GM18873 (cell line): ENCODE measurements at regions not wholly inside any gene's neighbourhood (a gene's known extent, or its start where the extent isn't known, plus 50 kb on each side); places are given as distances from the start of the nearest gene placed in this dataset.
"Not testable (repeated sequence)": the region's sequence is repeated elsewhere in the genome, so short reads cannot be mapped to it uniquely, and the experiment has no call there.

Source experiments
- ATAC-seq: cut with Tn5 transposase; IDR thresholded peaks from one replicate; pipeline ENCODE4 v1.9.1; 2021; ENCODE audit warnings: mild to moderate bottlenecking, moderate library complexity, moderate number of reproducible peaks; ENCODE audit not compliant: unreplicated experiment, low FRiP score

DNA sequence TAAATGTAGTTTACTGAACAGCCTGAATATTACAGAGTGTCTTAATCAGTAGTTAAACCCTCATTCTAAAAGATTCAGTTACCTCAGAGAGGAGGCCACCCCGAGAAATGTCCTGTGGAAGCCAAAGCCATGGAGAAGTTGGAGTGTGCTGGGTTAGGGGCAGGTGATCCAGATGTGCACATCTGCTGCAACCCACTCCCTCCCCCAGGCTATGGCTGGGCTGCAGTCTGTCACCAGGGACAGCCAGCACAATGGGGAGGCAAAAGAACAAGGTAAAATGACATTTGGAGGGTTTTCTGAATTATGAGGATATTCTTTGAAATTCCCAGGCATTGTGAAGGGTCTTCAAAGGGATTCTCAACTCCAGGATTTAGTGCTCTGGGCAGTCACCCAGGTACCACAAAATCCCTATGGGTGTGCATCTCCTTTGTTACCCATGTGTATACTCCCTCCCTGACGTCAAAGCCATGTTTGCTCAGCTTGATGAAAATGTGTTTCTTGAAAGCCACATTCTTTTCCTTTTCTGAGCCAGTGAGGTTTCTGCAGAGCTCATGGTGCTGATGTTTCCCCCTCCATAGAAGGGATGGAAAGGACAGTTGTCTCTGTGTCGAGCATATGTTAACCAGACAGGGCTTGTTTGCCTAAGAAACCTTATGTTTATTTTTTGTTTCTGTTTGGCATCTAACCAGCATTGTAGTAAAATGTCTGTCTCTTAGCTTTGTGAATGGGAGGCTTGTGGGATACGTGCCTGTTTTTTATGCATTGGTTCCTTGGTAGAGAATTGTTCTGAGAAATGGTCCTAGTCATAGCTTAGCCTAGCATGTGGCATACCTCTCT is 212.3 kb upstream of the TBX18 start:
- ATAC-seq, result no peak

DNA sequence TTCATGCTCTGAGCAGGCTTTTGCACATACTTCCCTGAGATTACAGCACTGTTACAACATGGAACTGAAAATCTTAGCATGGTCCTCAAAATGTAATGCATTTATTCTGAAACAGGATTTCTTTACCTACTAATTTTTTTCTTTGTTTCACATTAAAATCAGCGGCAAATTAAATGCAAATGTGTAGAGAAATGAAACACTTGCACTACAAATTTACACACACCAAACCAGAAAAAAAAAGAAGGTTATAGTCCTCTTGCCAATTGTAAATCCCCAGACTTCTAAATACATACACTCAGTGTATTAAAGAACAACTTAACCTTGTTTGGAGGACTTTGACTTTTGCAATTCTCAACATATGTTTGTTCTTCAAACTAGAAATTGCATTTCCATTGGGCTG is 210.9 kb upstream of the TBX18 start:
- no peak for ATAC-seq

DNA sequence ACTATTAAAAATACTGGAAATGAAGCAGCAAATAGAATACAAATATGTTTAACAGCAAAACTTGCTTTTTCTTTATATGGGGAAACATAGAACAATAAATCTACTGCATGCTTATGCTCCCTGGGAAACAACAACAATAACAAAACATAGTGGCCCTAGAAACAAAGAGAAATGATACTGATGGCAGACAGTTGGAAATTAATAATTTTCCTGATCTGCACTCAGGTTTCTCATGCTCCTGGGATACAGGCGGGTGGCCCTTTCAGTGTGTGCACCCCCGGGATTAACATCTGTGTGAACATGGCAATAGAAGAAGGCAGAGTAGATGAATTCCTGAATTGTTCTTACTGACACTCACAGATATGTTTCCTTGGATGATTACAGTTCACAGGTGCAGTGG is 209.2 kb upstream of the TBX18 start:
- ATAC-seq, result no peak

DNA sequence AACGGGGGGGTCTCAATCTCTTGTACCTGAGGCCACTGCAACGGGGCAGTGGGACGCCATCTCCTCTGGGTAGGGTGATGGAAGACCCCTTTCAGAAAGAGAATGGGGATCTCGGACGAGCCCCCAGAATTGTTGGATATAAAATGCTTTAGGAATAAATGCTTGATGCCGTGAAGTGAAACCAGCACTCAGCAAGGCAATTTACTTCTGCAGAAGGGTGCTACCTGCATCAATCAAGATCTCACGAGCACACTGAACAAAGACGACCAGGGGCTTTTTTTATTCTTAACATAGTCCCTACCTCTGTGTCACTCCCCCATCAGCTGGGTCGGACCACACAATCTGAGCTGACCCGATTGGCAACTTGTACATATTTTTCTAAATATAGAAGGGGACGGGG is 203.6 kb upstream of the TBX18 start:
- no peak for ATAC-seq

DNA sequence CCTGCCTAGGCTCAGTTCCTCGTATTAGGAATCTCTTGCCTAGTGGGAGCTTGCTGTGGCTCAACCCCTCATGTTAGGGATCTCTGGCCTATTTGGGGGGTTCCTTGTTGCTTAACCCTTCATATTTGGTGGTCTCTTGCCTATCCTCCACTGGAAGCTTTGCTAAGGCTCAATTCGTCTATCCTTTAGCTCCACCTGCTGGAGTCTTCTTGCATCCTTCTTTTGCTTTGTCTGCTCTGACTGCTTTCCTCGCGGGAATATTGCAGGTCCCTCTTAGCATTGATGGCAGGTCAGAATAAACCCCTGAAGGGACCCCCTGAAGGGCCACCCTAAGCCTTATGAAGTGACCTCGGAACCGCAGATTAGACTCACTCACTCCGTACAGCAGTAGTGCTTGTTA is 203.0 kb upstream of the TBX18 start:
- ATAC-seq, result no peak

DNA sequence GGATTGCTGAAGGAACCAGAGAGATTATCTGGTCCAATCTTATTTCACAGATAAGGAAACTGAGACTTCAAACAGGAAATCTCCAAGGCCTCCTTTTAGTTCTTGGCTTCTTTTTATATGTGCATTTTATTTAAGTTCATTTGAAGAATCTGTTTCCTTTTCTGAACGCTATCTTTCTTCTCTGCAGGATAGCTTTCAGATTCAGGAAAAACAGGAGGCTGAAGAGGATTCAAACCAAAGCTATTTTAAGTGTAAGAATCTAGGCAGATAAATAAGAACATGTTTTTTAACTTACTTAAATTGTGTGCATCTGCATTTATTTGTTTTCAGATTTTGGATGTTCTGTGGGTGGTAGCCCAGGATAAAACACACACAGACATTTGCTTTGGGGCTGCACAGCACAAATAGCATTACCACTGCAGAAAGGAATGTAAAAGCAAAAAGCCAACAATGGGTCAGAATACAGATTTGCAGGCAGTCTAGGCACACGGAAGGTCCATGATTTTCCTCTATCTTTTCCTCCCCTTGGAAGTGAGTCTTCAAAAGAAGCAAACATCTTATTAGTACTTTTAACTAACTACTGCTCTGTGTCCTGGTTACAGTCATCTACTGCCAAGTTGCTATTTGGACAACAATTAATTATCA is 188.8 kb upstream of the TBX18 start:
- ATAC-seq, result no peak

DNA sequence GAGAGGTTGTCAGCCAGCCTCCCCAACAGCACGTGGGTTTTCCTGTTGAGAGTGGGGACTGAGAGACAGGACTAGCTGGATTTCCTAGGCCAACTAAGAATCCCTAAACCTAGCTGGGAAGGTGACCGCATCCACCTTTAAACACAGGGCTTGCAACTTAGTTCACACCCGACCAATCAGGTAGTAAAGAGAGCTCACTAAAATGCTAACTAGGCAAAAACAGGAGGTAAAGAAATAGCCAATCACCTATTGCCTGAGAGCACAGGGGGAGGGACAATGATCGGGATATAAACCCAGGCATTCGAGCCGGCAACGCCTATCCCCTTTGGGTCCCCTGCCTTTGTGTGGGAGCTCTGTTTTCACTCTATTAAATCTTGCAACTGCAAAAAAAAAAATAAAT is 180.5 kb upstream of the TBX18 start:
- ATAC-seq, result not testable (repeated sequence)

DNA sequence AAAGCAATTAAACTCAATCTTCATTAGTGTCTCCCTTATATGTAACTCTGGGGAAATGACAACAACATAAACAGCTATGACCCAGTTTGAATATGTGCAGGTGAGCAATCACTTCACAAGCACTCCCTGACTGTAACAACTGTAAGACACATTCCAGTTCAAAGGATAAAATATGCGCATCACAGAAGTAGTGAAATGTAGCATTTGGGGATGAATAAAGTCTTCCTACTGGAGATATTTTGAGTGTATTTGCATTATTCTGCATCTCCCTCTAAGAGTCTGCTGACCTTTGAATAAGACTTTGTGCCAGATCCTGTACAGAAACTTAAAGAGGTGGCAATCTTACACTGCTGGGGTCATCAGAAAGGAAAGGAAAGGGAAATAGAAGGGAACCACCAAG is 179.5 kb upstream of the TBX18 start:
- ATAC-seq, result no peak

DNA sequence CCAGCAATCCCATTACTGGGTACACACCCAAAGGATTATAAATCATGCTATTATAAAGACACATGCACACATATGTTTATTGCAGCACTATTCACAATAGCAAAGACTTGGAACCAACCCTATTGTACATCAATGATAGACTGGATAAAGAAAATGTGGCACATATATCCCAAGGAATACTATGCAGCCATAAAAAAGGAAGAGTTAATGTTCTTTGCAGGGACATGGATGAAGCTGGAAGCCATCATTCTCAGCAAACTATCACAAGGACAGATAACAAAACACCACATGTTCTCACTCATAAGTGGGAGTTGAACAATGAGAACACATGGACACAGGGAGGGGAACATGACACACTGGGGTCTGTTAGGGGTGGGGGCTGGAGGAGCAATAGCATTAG is 177.2 kb upstream of the TBX18 start:
- not testable (repeated sequence) for ATAC-seq

DNA sequence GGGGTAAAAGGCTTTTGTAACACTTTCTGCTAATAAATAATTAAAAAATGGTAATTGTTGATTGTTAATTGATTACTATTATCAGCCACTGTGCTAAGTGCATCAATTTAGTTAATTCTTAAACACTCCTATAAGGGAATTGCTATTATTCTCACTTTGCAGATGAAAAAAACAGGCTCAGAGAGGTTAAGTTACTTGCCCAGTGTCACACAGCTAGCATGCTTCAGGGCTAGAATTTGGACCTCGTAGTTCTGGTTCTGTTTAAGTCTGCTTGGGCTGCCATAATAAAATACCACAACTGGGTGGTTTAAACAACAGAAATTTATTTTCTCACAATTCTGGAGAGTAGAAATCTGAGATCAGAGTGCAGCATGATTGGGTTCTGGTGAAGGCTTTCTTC is 164.8 kb upstream of the TBX18 start:
- ATAC-seq, result no peak

DNA sequence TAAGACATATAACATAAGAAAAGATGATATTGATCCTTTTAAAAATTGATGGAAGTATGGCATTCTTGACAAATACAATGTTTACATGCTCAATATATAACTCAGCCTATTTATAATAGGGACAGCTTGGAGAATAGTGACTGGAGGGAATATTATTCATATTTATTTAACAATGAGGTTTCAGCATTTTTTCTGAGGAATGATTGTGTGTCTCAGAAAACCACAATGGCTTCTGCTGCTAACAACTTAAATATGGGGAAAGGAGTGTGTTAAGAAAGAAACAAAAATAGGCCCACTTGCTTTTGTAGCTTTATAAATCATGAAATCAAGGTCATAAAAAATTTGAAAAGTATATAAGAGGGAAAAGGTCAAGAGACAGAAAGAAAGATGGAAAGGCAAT is 163.2 kb upstream of the TBX18 start:
- ATAC-seq, result no peak

DNA sequence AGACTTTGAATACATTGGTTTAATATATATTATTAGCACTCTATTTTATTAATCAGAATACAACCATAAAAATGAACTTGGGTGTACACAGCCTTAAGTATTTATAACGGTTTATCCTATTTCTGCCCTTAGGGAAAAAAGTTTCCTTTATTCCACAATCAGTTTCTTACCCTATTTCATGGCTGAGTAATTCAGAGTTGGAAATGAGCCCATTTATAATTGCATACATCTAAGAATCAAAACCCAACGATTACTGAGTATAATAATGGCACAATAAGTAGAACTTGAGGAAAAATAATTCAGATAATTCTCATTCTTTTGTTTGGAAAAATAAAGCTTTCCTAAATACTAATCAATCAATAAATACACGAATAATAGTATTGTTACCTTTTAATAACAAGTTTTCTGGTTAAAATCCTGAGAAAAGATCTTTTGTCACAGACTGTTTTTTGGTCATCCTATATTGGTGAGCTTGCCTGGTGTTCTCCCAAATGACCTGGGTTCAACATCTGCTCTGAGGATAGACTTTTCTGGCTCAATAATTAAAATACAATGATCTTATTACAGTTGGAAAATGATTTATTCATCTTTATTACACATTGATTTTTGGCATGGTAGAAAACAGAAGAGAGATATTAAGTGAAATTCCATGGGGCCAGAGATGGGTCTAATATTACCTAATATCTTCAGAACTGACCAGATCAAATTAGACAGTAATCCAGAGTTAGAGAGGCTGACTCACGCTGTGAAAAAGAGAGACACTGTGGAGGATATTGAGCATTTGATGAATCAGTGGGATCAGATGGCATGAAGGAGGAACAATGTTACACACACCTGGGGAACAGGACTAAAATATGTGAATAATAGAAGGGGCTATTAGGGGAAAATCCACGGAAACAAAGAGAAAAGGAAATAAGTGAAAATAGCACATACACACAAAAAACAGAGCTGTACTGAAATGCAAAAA is 162.1 kb upstream of the TBX18 start:
- no peak for ATAC-seq

DNA sequence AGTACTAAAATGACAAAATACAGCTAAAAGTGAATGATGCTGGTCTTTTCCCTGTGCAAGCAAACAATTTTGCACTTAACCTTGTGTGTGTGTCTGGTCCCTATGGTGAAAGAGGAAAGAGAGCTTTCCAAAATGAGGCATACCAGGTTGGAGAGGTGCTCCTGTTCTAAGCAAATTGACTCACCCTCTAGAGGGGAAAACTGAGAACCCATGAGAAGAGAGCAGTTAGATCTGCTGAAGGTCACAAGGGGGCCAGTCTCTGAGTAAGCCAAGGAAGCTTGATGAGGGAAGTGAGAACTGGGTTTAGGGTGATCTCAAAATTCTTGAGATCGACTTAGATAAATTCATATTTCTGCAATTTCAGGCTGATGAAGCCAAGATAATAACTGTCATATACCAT is 157.5 kb upstream of the TBX18 start:
- no peak for ATAC-seq

DNA sequence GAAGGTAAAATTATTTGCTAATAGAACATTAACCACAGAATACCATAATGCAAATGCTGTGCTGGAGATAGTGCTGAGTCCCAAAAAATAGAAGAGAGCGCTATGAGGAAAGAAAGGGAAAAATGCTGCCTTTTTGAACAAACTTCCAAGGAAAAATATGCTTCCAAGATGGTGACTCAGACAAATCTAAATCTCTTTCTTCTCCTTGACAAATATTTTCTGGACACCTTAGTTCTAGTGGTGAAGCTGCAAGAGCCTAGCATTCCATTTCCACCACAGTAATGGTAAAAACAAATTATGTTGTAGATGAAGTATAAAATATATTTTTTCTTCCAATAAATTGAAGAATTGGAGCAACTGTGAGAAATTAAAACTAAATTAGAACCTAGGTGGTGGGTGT is 155.6 kb upstream of the TBX18 start:
- ATAC-seq, result no peak

DNA sequence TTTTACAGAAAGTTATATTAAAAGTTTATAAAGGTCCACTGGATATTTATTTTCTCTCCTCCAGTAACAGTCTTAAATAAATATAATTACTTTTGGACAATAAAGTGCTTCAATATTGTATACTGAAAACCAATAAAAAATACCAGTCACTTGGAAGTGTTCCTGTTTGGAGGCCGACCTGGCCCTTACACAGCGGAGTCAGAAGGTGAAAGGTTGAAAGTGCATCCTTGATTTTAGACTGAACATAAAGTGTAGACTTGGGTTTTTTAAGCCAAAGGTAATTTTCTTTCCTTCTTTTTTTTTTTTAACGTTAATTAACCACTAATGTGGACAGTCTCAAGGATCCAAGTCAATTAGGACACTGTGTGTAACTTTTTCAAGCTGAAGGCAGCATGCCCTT is 152.3 kb upstream of the TBX18 start:
- ATAC-seq, result no peak

DNA sequence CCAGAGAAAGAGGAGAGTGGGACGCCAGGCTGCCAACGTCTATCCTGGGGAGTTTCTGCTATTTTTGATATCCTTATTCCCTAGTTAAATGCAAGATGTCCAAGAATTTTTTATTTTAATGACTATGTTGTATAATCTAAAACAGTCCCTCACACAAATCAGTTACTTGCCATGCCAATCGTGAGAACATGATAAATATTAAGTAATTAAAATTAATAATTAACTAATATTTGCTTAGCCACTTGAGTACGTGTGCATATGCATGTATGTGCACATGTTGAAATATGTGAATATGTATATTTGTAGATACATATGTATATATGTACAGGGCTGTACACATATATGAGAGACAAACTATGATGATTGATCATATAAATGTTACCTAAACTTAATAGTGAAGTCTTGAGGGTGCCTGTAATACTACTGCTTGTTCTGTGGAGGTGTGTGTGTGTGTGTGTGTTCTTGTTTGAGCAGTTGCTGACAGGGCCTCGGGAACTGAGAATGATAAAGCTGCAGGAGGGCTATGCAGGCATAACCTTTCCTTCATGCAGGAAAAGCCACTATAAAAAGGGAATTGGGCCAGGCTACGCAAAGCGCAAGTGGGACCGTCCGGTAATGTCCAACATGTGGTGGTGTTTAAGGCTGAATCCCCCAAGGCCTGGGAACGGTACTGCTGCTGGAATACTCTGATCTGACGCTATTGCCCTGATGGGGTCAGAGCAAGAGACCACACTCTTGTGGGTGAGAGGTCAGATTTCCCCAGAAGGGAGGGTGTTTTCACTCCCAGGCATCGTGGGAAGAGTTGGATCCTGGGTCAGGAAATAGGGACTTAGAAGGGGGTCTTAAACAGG is 148.3 kb upstream of the TBX18 start:
- ATAC-seq, result no peak

DNA sequence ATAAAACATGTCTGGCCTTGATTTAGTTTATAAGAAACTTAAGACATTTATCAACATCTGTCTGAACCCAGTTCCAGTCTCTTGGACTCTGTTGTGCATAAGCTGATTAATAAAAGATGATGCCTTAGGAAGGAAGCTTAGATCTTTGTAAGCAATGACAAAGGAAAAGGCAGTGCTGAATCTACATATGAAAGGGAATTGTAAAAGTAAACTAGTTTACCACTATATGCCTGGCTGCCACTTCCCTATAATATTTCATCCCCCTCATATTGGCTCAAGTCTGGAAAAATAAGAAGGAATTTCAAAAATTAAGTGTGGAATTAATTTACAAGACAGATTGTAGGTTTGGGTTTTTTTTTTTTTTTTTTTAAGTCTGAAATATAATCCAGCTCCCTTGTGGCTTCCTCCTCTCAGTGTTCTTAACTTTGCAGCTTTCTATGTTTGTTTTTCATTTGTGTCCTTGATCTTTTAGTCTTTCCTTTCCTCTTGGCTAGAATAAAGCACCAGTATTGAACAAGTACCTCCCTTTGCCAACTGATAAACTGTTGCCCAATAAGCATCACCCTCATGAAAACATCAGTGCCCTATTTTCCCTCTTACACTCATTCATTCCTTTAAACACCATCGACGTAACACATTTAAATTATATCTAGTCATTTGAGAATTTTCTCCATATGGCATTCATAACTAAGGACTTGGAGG is 146.7 kb upstream of the TBX18 start:
- ATAC-seq, result no peak

DNA sequence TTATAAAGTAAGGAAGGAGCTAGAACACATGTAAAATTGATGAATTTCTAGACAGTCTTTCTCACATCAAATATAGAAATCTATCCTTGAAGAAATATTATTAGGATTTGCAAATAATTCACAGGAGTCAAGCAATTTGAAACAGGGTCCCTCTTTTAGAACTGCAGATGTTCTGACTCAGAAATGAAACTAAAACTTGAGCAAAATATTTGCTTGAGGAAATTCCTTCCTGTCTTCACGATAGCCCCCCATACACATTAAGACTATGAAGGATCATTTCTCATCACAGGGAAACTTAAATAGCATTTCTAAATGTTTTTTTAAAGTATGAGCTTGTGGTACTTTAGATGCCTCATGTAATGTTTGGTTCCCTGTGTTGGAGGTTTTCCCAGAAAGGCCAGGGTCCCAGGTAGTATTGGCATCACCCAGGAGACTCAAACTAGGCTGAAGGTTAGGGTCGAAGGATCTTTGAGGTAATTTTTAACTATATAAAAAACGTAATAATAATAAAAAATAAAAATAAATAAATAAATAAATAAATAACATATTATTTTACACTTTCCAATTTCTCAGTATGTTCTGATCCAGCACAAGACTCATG is 144.0 kb upstream of the TBX18 start:
- ATAC-seq, result no peak

DNA sequence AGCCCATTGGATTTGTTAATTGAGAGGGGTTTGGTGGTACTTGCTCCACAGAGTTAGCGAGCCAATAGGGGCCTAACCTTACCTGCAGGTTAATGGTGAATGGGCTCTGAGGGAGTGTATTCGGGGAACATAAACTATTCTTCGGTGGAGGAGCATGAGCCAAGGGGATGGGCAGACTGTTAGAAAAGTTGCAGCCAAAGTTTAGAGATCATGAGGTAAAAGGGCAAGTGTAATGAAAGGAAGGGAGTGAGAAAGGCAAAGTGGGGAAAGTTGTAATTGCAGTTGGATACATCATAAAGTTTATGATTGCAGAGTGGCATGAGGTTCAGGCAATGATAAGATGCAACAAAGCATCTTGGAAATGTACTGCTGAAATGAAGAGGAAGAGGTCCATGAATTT is 142.1 kb upstream of the TBX18 start:
- no peak for ATAC-seq
